ENCODE measurements at regions not wholly inside any gene's neighbourhood (a gene's known extent, or its start where the extent isn't known, plus 50 kb on each side); places are given as distances from the start of the nearest gene placed in this dataset.

DNA sequence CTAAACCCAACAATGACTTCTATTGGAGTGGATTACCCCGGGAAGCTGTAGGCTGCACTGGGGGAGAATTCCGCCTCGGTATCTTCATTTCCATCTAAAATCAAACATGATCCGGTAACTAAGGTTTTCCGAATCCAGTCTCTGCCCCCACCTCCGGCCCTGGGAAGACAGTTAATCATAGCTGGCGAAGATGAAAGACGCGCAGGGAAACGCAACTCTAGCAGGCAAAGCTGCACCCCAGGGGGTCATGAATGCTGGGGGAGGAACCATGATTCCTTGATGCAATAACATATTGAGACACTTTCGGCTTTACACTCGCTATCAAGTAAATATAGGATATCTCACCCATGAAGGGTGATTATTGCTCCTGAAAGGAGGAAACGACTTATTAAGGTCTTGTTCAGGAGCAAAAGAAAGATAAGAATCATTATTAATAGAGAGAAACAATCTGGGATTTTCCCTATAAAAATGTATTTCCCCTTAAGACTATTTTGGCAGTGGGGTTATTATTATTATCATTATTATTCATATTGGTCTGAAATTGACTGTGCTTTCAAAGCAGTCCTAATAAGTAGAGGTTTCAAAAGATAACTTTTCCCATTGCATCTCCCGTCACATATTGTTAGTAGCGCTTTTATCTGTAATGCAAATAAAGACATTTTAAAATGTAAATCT lies 614.9 kb downstream of the VRK1 start:
- dilution Hi-C loops (cut with HindIII; ENCODE audit: low sequenced_read_pairs, unreplicated experiment) (no loop called here), intact Hi-C loops (cut with micrococcal nuclease) (no loop called here), in situ Hi-C loops (cut with MboI; ENCODE audit: low sequenced_read_pairs) (no loop called here)
- Histone ChIP-seq H3K27me3 (ENCODE audit: control insufficient read depth, insufficient read depth, low read length) (no peaks in the 10 kb centered on the region), H3K9me1 (ENCODE audit: insufficient read depth, low read length) (no peaks in the 10 kb centered on the region), H3K56ac (ENCODE audit: extremely low read depth, insufficient read depth, low read length) (no peak overlapping the region), H3K9me3 (ENCODE audit: control insufficient read depth, insufficient read depth, low read length) (peaks cover 19% of the 10 kb centered on the region; the same call in 1 of the 2 replicates), H3K4me1 (ENCODE audit: control insufficient read depth, insufficient read depth, low read length) (no peaks in the 10 kb centered on the region), H2AFZ (replicated peaks; ENCODE audit: low read length, poor library complexity) (no peak overlapping the region), H3K23ac (ENCODE audit: low read depth, low read length) (no peak overlapping the region), H3K9ac (ENCODE audit: low read depth, low read length) (no peak overlapping the region), H3K14ac (replicated peaks; ENCODE audit: low read depth, low read length) (no peak overlapping the region), H2AK9ac (replicated peaks; ENCODE audit: low read depth, low read length, poor library complexity) (no peak overlapping the region), H4K91ac (ENCODE audit: insufficient read depth, low read depth, low read length) (no peak overlapping the region), H3K36me3 (ENCODE audit: control insufficient read depth, insufficient read depth, low read length) (no peaks in the 10 kb centered on the region), H3K4me2 (ENCODE audit: low read depth, low read length) (no peak overlapping the region), H2BK120ac (ENCODE audit: low read depth, low read length) (no peak overlapping the region), H2BK20ac (ENCODE audit: low read depth, low read length) (no peak overlapping the region), H4K8ac (ENCODE audit: low read depth in 2 of 2, low read length in 2 of 2) (no peak overlapping the region), H2BK15ac (ENCODE audit: low read depth, low read length) (no peak overlapping the region), H2BK5ac (ENCODE audit: low read depth, low read length, poor library complexity, severe bottlenecking) (no peak overlapping the region), H3K4me3 (ENCODE audit: insufficient read depth, low read depth, low read length) (no peak overlapping the region), H3K79me1 (ENCODE audit: low read depth in 1 of 2, low read length in 2 of 2) (no peaks in the 10 kb centered on the region), H3K27ac (ENCODE audit: insufficient read depth, low read length) (no peak overlapping the region), H4K20me1 (ENCODE audit: insufficient read depth, low read length) (no peaks in the 10 kb centered on the region), H4K5ac (ENCODE audit: low read depth, low read length) (no peak overlapping the region), H3K4ac (ENCODE audit: low read depth, low read length) (no peak overlapping the region), H2AK5ac (ENCODE audit: low read depth, low read length) (no peak overlapping the region), H3K18ac (ENCODE audit: low read depth, low read length) (no peak overlapping the region)
- ATAC-seq (ENCODE audit: low read depth), result no peak
- no CpG with 5 or more reads among the region's 15 CpGs for WGBS, 2 experiments (ENCODE audit: extremely low coverage in 2 of 2, insufficient read length in 1 of 2)
- TF ChIP-seq, protein P1, sequence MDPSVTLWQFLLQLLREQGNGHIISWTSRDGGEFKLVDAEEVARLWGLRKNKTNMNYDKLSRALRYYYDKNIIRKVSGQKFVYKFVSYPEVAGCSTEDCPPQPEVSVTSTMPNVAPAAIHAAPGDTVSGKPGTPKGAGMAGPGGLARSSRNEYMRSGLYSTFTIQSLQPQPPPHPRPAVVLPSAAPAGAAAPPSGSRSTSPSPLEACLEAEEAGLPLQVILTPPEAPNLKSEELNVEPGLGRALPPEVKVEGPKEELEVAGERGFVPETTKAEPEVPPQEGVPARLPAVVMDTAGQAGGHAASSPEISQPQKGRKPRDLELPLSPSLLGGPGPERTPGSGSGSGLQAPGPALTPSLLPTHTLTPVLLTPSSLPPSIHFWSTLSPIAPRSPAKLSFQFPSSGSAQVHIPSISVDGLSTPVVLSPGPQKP (IDR thresholded peaks at IDR 0.05; ENCODE audit: borderline replicate concordance, low read depth, low read length), result no peak
- BruUV-seq (replicated peaks), result no TSS peak
- ChIA-PET POLR2A (ENCODE audit: unreplicated experiment) (no interaction called here), CTCF (no interaction called here)
- DNase-seq, result no peak

Measured in IMR-90 (cell line).